Fibroblast of skin of right biceps (primary cell): ENCODE measurements at regions not wholly inside any gene's neighbourhood (a gene's known extent, or its start where the extent isn't known, plus 50 kb on each side); places are given as distances from the start of the nearest gene placed in this dataset.
A peak's percentile ranks its signal among the peaks of the same experiment; 100 is the strongest.
"Not testable (repeated sequence)": the region's sequence is repeated elsewhere in the genome, so short reads cannot be mapped to it uniquely, and the experiment has no call there.

ENCODE experiments used
- DNase-seq: peaks from one replicate; pipeline ENCODE4 v3.0.0-alpha.2; 2013

GRCh38 chr9:71268871-71269635 is 147.6 kb upstream of the TRPM3 start:
- DNase-seq: no peak

GRCh38 chr9:71263451-71263850 is 142.0 kb upstream of the TRPM3 start:
- DNase-seq: no peak

- not testable (repeated sequence) for DNase-seq
Observed at GRCh38 chr9:71260419-71260818, 139.0 kb upstream of the TRPM3 start.

GRCh38 chr9:71254592-71255277 is 133.3 kb upstream of the TRPM3 start:
- no peak for DNase-seq

- DNase-seq: peak; percentile 53
Observed at GRCh38 chr9:71253011-71253410, 131.6 kb upstream of the TRPM3 start.

GRCh38 chr9:71250581-71250980 is 129.2 kb upstream of the TRPM3 start:
- DNase-seq: no peak

- peak; percentile 70 for DNase-seq
Observed at GRCh38 chr9:71249729-71250317, 128.4 kb upstream of the TRPM3 start.

- no peak for DNase-seq
Observed at GRCh38 chr9:71245651-71246050, 124.2 kb upstream of the TRPM3 start.

GRCh38 chr9:71243951-71244350 is 122.5 kb upstream of the TRPM3 start:
- no peak for DNase-seq

GRCh38 chr9:71242081-71242480 is 120.7 kb upstream of the TRPM3 start:
- DNase-seq: no peak

GRCh38 chr9:71237051-71237450 is 115.6 kb upstream of the TRPM3 start:
- no peak for DNase-seq

GRCh38 chr9:71233646-71234045 is 112.2 kb upstream of the TRPM3 start:
- DNase-seq: no peak

- DNase-seq: peak; percentile 36
Observed at GRCh38 chr9:71223953-71224538, 102.6 kb upstream of the TRPM3 start.

- peak; percentile 6 for DNase-seq
Observed at GRCh38 chr9:71218774-71219173, 97.4 kb upstream of the TRPM3 start.

- no peak for DNase-seq
Observed at GRCh38 chr9:71213633-71214032, 92.2 kb upstream of the TRPM3 start.

GRCh38 chr9:71210326-71210725 is 88.9 kb upstream of the TRPM3 start:
- no peak for DNase-seq

GRCh38 chr9:71209890-71210289 is 88.5 kb upstream of the TRPM3 start:
- no peak for DNase-seq

- no peak for DNase-seq
Observed at GRCh38 chr9:71202931-71203330, 81.5 kb upstream of the TRPM3 start.

GRCh38 chr9:71191708-71192107 is 70.3 kb upstream of the TRPM3 start:
- DNase-seq: no peak

GRCh38 chr9:71183251-71183650 is 61.8 kb upstream of the TRPM3 start:
- no peak for DNase-seq

- DNase-seq: no peak
Observed at GRCh38 chr9:71179183-71179582, 57.8 kb upstream of the TRPM3 start.

- DNase-seq: no peak
Observed at GRCh38 chr9:71177901-71178300, 56.5 kb upstream of the TRPM3 start.

- no peak for DNase-seq
Observed at GRCh38 chr9:71171517-71171916, 50.1 kb upstream of the TRPM3 start.
